Keratinocyte (primary cell): ENCODE measurements at regions not wholly inside any gene's neighbourhood (a gene's known extent, or its start where the extent isn't known, plus 50 kb on each side); places are given as distances from the start of the nearest gene placed in this dataset.
"Not testable (repeated sequence)": the region's sequence is repeated elsewhere in the genome, so short reads cannot be mapped to it uniquely, and the experiment has no call there.

ENCODE experiments used
- DNase-seq: peaks from one replicate; pipeline ENCODE4 v3.0.0-alpha.2; 2011; ENCODE audit warnings: low read depth, missing footprints, low spot score
- FAIRE-seq: peaks from 2 replicates; lab custom pipeline; 2011; peaks lifted over from hg19 to GRCh38; lab: Jason Lieb, UNC
- H2AFZ ChIP-seq: 2 replicates; pipeline ENCODE4 v1.6.0; 2012; ENCODE audit warnings: low read length, control low read depth, inconsistent platforms; ENCODE audit not compliant: control insufficient read depth
- H3K27ac ChIP-seq: 2 replicates; pipeline ENCODE4 v1.5.1; 2011; ENCODE audit warnings: low read length; ENCODE audit not compliant: control insufficient read depth, insufficient read depth
- H3K27me3 ChIP-seq: 3 replicates; pipeline ENCODE4 v1.6.0; 2011; ENCODE audit warnings: low read length; ENCODE audit not compliant: control insufficient read depth, insufficient read depth; ENCODE audit errors: extremely low read depth
- H3K36me3 ChIP-seq, 2 experiments: 2 replicates in 1 of 2; 3 replicates in 1 of 2; pipeline ENCODE4 v1.5.1; 2011; ENCODE audit warnings: low read length in 2 of 2, mild to moderate bottlenecking in 1 of 2; ENCODE audit not compliant: control insufficient read depth in 2 of 2, insufficient read depth in 2 of 2; ENCODE audit errors: extremely low read depth in 1 of 2
- H3K4me1 ChIP-seq: 3 replicates; pipeline ENCODE4 v1.5.1; 2011; ENCODE audit warnings: low read length; ENCODE audit not compliant: control insufficient read depth, insufficient read depth; ENCODE audit errors: extremely low read depth
- H3K4me2 ChIP-seq: 3 replicates; pipeline ENCODE4 v1.6.0; 2011; ENCODE audit warnings: low read depth, low read length; ENCODE audit not compliant: control insufficient read depth, insufficient read depth; ENCODE audit errors: extremely low read depth
- H3K4me3 ChIP-seq, 3 experiments: fragments of 200-600 bp in 1 of 3; sonication (generic) in 1 of 3; 2 replicates in 2 of 3; 3 replicates in 1 of 3; pipeline ENCODE4 v1.5.1; 2011 to 2016; ENCODE audit warnings: low read length in 3 of 3, mild to moderate bottlenecking in 3 of 3, control low read depth in 2 of 3, inconsistent platforms in 1 of 3, low read depth in 1 of 3, mixed read lengths in 1 of 3, mixed run types in 1 of 3, moderate library complexity in 1 of 3; ENCODE audit not compliant: control insufficient read depth in 2 of 3, insufficient read depth in 2 of 3; ENCODE audit errors: extremely low read depth in 1 of 3
- H3K79me2 ChIP-seq: 2 replicates; pipeline ENCODE4 v1.6.0; 2012; ENCODE audit warnings: low read length; ENCODE audit not compliant: control insufficient read depth, insufficient read depth
- H3K9ac ChIP-seq: 3 replicates; pipeline ENCODE4 v1.6.0; 2011; ENCODE audit warnings: low read length; ENCODE audit not compliant: control insufficient read depth, insufficient read depth; ENCODE audit errors: extremely low read depth
- H3K9me1 ChIP-seq: 3 replicates; pipeline ENCODE4 v1.6.0; 2011; ENCODE audit warnings: low read length; ENCODE audit not compliant: control insufficient read depth, insufficient read depth; ENCODE audit errors: extremely low read depth
- H3K9me3 ChIP-seq: 2 replicates; pipeline ENCODE4 v1.5.1; 2012; ENCODE audit warnings: low read depth, low read length; ENCODE audit not compliant: control insufficient read depth
- H4K20me1 ChIP-seq: 3 replicates; pipeline ENCODE4 v1.6.0; 2011; ENCODE audit warnings: low read length; ENCODE audit not compliant: control insufficient read depth, insufficient read depth; ENCODE audit errors: extremely low read depth
- EZH2 ChIP-seq: IDR thresholded peaks from one replicate; pipeline ENCODE4 v1.6.1; 2012; ENCODE audit warnings: inconsistent platforms, mild to moderate bottlenecking, low read length, moderate library complexity
- dilution Hi-C: fragments of 300-500 bp; cut with MboI; formaldehyde crosslinking; loops from one replicate; pipeline ENCODE4 v1.7.0; 2020; ENCODE audit warnings: low sequenced_read_pairs; ENCODE audit not compliant: extremely low pct_ligation_motif_present
- TF ChIP-seq, protein P1 (sequence below), 3 experiments: IDR thresholded peaks in 1 of 3; conservative IDR thresholded peaks in 1 of 3; optimal IDR thresholded peaks in 1 of 3; 2 replicates in 2 of 3; 3 replicates in 1 of 3; pipeline versions ENCODE3 to v1.5.1; 2011; ENCODE audit warnings: low read length in 3 of 3, mild to moderate bottlenecking in 3 of 3, moderate library complexity in 2 of 3, control low read depth in 1 of 3, inconsistent platforms in 1 of 3; ENCODE audit not compliant: insufficient read depth in 2 of 3; ENCODE audit errors: extremely low read depth in 1 of 3

DNA sequence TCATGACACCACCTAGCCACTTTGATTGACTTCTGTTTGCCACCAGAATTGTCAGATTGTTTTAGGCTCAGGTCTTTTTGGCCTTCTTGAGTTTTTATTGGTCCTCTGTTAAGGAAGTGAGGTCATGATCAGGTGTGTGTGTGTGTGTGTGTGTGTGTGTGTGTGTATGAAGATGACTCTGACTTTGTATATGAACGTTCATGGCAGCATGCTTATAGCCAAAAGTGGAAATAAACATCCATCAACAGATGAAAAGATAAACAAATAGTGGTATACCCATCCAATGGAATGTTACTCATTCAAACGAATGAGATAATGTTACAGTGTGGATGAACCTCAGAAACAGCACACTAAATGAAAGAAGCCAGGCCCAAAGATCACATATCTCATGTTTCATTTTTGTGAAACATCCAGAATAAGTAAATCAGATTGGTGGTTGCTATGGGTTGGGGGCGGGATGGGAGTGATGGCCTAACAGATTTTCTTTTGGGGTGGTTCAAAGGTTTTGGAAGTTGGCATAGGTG, 258.6 kb downstream of the KTN1 start:
- Histone ChIP-seq H3K4me1 (no peaks in the 10 kb centered on the region), H3K79me2 (no peaks in the 10 kb centered on the region), H3K36me3 (no peaks in the 10 kb centered on the region), H3K27me3 (no peaks in the 10 kb centered on the region), H3K9me3 (no peaks in the 10 kb centered on the region), H3K27ac (no peak overlapping the region), H3K4me2 (no peak overlapping the region), H3K9ac (no peak overlapping the region), H3K9me1 (no peaks in the 10 kb centered on the region), H3K4me3 (no peak overlapping the region), H2AFZ (no peak overlapping the region), H4K20me1 (no peaks in the 10 kb centered on the region)
- DNase-seq = no peak
- FAIRE-seq = no peak
- dilution Hi-C loops = no loop called here
- TF ChIP-seq, protein P1, sequence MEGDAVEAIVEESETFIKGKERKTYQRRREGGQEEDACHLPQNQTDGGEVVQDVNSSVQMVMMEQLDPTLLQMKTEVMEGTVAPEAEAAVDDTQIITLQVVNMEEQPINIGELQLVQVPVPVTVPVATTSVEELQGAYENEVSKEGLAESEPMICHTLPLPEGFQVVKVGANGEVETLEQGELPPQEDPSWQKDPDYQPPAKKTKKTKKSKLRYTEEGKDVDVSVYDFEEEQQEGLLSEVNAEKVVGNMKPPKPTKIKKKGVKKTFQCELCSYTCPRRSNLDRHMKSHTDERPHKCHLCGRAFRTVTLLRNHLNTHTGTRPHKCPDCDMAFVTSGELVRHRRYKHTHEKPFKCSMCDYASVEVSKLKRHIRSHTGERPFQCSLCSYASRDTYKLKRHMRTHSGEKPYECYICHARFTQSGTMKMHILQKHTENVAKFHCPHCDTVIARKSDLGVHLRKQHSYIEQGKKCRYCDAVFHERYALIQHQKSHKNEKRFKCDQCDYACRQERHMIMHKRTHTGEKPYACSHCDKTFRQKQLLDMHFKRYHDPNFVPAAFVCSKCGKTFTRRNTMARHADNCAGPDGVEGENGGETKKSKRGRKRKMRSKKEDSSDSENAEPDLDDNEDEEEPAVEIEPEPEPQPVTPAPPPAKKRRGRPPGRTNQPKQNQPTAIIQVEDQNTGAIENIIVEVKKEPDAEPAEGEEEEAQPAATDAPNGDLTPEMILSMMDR (optimal IDR thresholded peaks at IDR 0.05 in 1 of 3, IDR thresholded peaks at IDR 0.05 in 1 of 3, conservative IDR thresholded peaks at IDR 0.05 in 1 of 3; ENCODE audit: extremely low read depth in 1 of 3, insufficient read depth in 2 of 3, low read length in 3 of 3) = no peak
- TF ChIP-seq EZH2 = no peak

DNA sequence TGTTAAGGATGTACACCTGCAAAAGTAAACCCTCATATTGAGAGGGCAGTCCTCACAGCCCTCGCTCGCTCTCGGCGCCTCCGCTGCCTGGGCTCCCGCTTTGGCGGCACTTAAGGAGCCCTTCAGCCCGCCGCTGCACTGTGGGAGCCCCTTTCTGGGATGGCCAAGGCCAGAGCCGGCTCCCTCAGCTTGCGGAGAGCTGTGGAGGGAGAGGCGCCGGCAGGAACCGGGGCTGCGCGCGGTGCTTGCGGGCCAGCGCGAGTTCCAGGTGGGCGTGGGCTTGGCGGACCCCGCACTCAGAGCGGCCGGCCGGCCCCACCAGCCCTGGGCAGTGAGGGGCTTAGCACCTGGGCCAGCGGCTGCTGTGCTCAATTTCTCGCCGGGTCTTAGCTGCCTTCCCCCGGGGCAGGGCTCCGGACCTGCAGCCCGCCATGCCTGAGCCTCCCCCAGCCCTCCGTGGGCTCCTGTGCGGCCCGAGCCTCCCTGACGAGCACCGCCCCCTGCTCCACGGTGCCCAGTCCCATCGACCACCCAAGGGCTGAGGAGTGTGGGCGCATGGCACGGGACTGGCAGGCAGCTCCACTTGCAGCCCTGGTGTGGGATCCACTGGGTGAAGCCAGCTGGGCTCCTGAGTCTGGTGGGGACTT, 259.4 kb downstream of the KTN1 start:
- not testable (repeated sequence) for H3K9ac ChIP-seq

DNA sequence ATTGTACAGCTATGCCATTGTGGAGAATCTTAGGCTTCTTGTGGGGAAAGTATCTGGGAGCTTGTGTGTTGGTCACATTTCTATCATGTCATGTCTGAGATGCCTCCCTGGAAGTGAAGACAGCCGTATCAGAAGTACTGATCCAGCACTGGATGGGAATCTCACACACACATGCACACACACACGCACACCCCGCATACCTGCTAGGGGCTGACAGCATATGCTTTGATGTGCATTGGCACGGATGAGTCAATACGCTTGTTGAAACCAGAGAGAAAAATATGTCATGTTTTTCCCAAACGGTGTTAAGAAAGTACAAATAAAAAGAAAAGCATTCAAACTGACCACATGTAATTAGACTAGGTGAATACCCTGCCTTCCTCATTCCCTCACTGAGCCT, 260.8 kb downstream of the KTN1 start:
- no peaks in the 10 kb centered on the region for H3K79me2 ChIP-seq
- H3K27ac ChIP-seq = no peak overlapping the region
- no peaks in the 10 kb centered on the region for H3K4me1 ChIP-seq
- no peak overlapping the region for H3K4me2 ChIP-seq
- DNase-seq (no peak), FAIRE-seq (no peak)
- no peak overlapping the region for H3K4me3 ChIP-seq
- no peaks in the 10 kb centered on the region for H3K9me1 ChIP-seq
- H3K36me3 ChIP-seq = no peaks in the 10 kb centered on the region
- no peak overlapping the region for H3K9ac ChIP-seq
- dilution Hi-C loops = no loop called here
- no peak overlapping the region for H2AFZ ChIP-seq
- no peaks in the 10 kb centered on the region for H3K9me3 ChIP-seq
- no peaks in the 10 kb centered on the region for H3K27me3 ChIP-seq
- H4K20me1 ChIP-seq = no peaks in the 10 kb centered on the region
- no peak for TF ChIP-seq EZH2
- TF ChIP-seq, protein P1 (optimal IDR thresholded peaks at IDR 0.05 in 1 of 3, IDR thresholded peaks at IDR 0.05 in 1 of 3, conservative IDR thresholded peaks at IDR 0.05 in 1 of 3; ENCODE audit: extremely low read depth in 1 of 3, insufficient read depth in 2 of 3, low read length in 3 of 3) = no peak

More for the DNA sequence above, 259.4 kb downstream of the KTN1 start:
- dilution Hi-C loops, H3K4me3 ChIP-seq, H3K79me2 ChIP-seq, H2AFZ ChIP-seq, H3K4me1 ChIP-seq, H3K27ac ChIP-seq, FAIRE-seq, H4K20me1 ChIP-seq, H3K27me3 ChIP-seq, H3K9me1 ChIP-seq, H3K4me2 ChIP-seq, H3K36me3 ChIP-seq, DNase-seq, H3K9me3 ChIP-seq: not testable (repeated sequence)
